H1 (cell line): ENCODE measurements at regions not wholly inside any gene's neighbourhood (a gene's known extent, or its start where the extent isn't known, plus 50 kb on each side); places are given as distances from the start of the nearest gene placed in this dataset.

ENCODE experiments used
- CTCF ChIA-PET: fragments of 300-600 bp; sonication (Branson Sonifier 250); formaldehyde crosslinking; loops from one replicate; lab custom pipeline; 2021; ENCODE audit not compliant: partially characterized antibody; lab: Charles Lee
- POLR2A ChIA-PET: fragments of 300-600 bp; sonication (Branson Sonifier 250); formaldehyde crosslinking; loops from one replicate; lab custom pipeline; 2021; ENCODE audit warnings: inconsistent platforms; ENCODE audit not compliant: partially characterized antibody; lab: Charles Lee
- DNase-seq, 2 experiments: peaks; one replicate each; pipeline versions ENCODE4 v3.0.0 to v3.0.0-alpha.2; 2010 to 2022; ENCODE audit warnings: low spot score in 2 of 2, low read depth in 1 of 2, mixed read lengths in 1 of 2
- FAIRE-seq: peaks from 2 replicates; lab custom pipeline; 2011; peaks lifted over from hg19 to GRCh38; lab: Jason Lieb, UNC
- H2AFZ ChIP-seq: 2 replicates; pipeline ENCODE4 v1.8.1; 2012; ENCODE audit warnings: low read length, inconsistent platforms
- H2AK5ac ChIP-seq: 2 replicates; pipeline ENCODE4 v1.6.1; 2013; ENCODE audit warnings: low read depth, low read length
- H2BK120ac ChIP-seq: replicated peaks from 2 replicates; pipeline ENCODE3; 2013; ENCODE audit warnings: low read depth, low read length, inconsistent platforms
- H2BK12ac ChIP-seq: 2 replicates; pipeline ENCODE4 v1.6.1; 2013; ENCODE audit warnings: low read depth, low read length
- H2BK15ac ChIP-seq: 2 replicates; pipeline ENCODE4 v1.6.1; 2013; ENCODE audit warnings: low read length
- H2BK20ac ChIP-seq: 2 replicates; pipeline ENCODE4 v1.6.1; 2013; ENCODE audit warnings: low read length
- H2BK5ac ChIP-seq: 2 replicates; pipeline ENCODE4 v1.6.1; 2013; ENCODE audit warnings: low read depth, low read length
- H3K14ac ChIP-seq: 2 replicates; pipeline ENCODE4 v1.6.1; 2013; ENCODE audit warnings: inconsistent platforms; ENCODE audit not compliant: insufficient read length
- H3K18ac ChIP-seq: 2 replicates; pipeline ENCODE4 v1.6.1; 2013; ENCODE audit warnings: low read length; ENCODE audit errors: extremely low read depth
- H3K23ac ChIP-seq: 2 replicates; pipeline ENCODE4 v1.6.1; 2013; ENCODE audit warnings: inconsistent platforms; ENCODE audit not compliant: insufficient read length
- H3K23me2 ChIP-seq: 2 replicates; pipeline ENCODE4 v1.6.1; 2013; ENCODE audit warnings: low read depth, low read length
- H3K27ac ChIP-seq: 2 replicates; pipeline ENCODE4 v1.6.1; 2011; ENCODE audit warnings: low read depth, low read length, inconsistent platforms
- H3K27me3 ChIP-seq, 4 experiments: replicated peaks in 1 of 4; 1 replicate in 1 of 4; 2 replicates in 3 of 4; pipeline versions ENCODE4 v1.6.1 to v1.8.1; 2011 to 2013; ENCODE audit warnings: low read length in 3 of 4, mild to moderate bottlenecking in 3 of 4, inconsistent platforms in 2 of 4, mixed read lengths in 2 of 4, moderate library complexity in 1 of 4; ENCODE audit not compliant: control insufficient read depth in 3 of 4, insufficient read depth in 3 of 4; ENCODE audit errors: extremely low read depth in 1 of 4
- H3K36me3 ChIP-seq, 4 experiments: 2 replicates each; pipeline versions ENCODE4 v1.6.1 to v1.8.1; 2011 to 2013; ENCODE audit warnings: mild to moderate bottlenecking in 4 of 4, low read length in 3 of 4, moderate library complexity in 2 of 4, control low read depth in 1 of 4, inconsistent platforms in 1 of 4; ENCODE audit not compliant: insufficient read depth in 4 of 4, control insufficient read depth in 2 of 4
- H3K4ac ChIP-seq: replicated peaks from 2 replicates; pipeline ENCODE3; 2013; ENCODE audit warnings: low read length, low read depth, mixed read lengths, inconsistent platforms; ENCODE audit not compliant: insufficient read length
- H3K4me1 ChIP-seq, 4 experiments: replicated peaks in 1 of 4; 1 replicate in 1 of 4; 2 replicates in 3 of 4; pipeline versions ENCODE4 v1.6.1 to v1.8.1; 2011 to 2013; ENCODE audit warnings: low read length in 3 of 4, inconsistent platforms in 2 of 4, mixed read lengths in 1 of 4; ENCODE audit not compliant: insufficient read depth in 4 of 4, control insufficient read depth in 3 of 4
- H3K4me2 ChIP-seq, 2 experiments: 2 replicates each; pipeline versions ENCODE4 v1.6.1 to v1.8.1; 2011 to 2013; ENCODE audit warnings: low read depth in 2 of 2, low read length in 2 of 2, control low read depth in 1 of 2, inconsistent platforms in 1 of 2, mild to moderate bottlenecking in 1 of 2; ENCODE audit not compliant: insufficient read depth in 1 of 2
- H3K4me3 ChIP-seq, 4 experiments: fragments of 200-600, 300-600 bp in 1 of 4; sonication (generic), shearing (Covaris generic), sonication (Bioruptor Twin) in 1 of 4; 2 replicates each; pipeline versions ENCODE4 v1.5.1 to v1.8.1; 2011 to 2016; ENCODE audit warnings: low read length in 4 of 4, low read depth in 3 of 4, control low read depth in 2 of 4, inconsistent platforms in 2 of 4, mild to moderate bottlenecking in 2 of 4, mixed read lengths in 1 of 4, moderate library complexity in 1 of 4; ENCODE audit not compliant: insufficient read depth in 2 of 4; ENCODE audit errors: extremely low read depth in 1 of 4
- H3K56ac ChIP-seq: replicated peaks from 2 replicates; pipeline ENCODE3; 2013; ENCODE audit warnings: low read depth, mild to moderate bottlenecking, mixed read lengths, low read length, inconsistent platforms; ENCODE audit not compliant: insufficient read length
- H3K79me1 ChIP-seq: 2 replicates; pipeline ENCODE4 v1.6.1; 2013; ENCODE audit warnings: low read depth, low read length, control low read depth
- H3K79me2 ChIP-seq, 2 experiments: 2 replicates each; pipeline versions ENCODE4 v1.6.1 to v1.8.1; 2012 to 2013; ENCODE audit warnings: low read length in 2 of 2, mild to moderate bottlenecking in 2 of 2, inconsistent platforms in 1 of 2; ENCODE audit not compliant: insufficient read depth in 2 of 2, control insufficient read depth in 1 of 2
- H3K9ac ChIP-seq, 4 experiments: replicated peaks in 1 of 4; 1 replicate in 1 of 4; 2 replicates in 3 of 4; pipeline versions ENCODE4 v1.6.1 to v1.8.1; 2011 to 2013; ENCODE audit warnings: low read depth in 3 of 4, low read length in 3 of 4, control low read depth in 2 of 4, mild to moderate bottlenecking in 2 of 4, moderate library complexity in 2 of 4, inconsistent platforms in 1 of 4; ENCODE audit errors: extremely low read depth in 1 of 4
- H3K9me3 ChIP-seq, 2 experiments: 2 replicates each; pipeline versions ENCODE4 v1.6.1 to v1.8.1; 2012 to 2013; ENCODE audit warnings: mild to moderate bottlenecking in 2 of 2, moderate library complexity in 2 of 2, control low read depth in 1 of 2, inconsistent platforms in 1 of 2, low read depth in 1 of 2, low read length in 1 of 2, mixed read lengths in 1 of 2; ENCODE audit not compliant: insufficient read depth in 2 of 2
- H4K20me1 ChIP-seq, 2 experiments: replicated peaks in 1 of 2; 2 replicates each; pipeline versions ENCODE3 to v1.8.1; 2011 to 2013; ENCODE audit warnings: inconsistent platforms in 2 of 2, low read length in 2 of 2, mild to moderate bottlenecking in 1 of 2; ENCODE audit not compliant: insufficient read depth in 2 of 2, control insufficient read depth in 1 of 2
- H4K5ac ChIP-seq: 2 replicates; pipeline ENCODE4 v1.6.1; 2013; ENCODE audit warnings: low read length, low read depth, mixed read lengths, inconsistent platforms; ENCODE audit not compliant: insufficient read length
- H4K8ac ChIP-seq: 2 replicates; pipeline ENCODE4 v1.8.0; 2013; ENCODE audit warnings: mild to moderate bottlenecking, moderate library complexity, low read length, inconsistent platforms; ENCODE audit not compliant: insufficient read depth; ENCODE audit errors: extremely low read depth
- H4K91ac ChIP-seq: replicated peaks from 2 replicates; pipeline ENCODE3; 2013; ENCODE audit warnings: low read length, mixed read lengths, inconsistent platforms; ENCODE audit not compliant: insufficient read length
- BACH1 ChIP-seq: IDR thresholded peaks from 2 replicates; pipeline ENCODE4 v1.6.1; 2012; ENCODE audit warnings: low read length, improper control_type of control experiment
- CHD1 ChIP-seq: IDR thresholded peaks from 2 replicates; pipeline ENCODE4 v1.6.1; 2012; ENCODE audit warnings: low read depth, low read length, improper control_type of control experiment
- CHD2 ChIP-seq: IDR thresholded peaks from 2 replicates; pipeline ENCODE4 v1.6.1; 2012; ENCODE audit warnings: low read length, improper control_type of control experiment
- CTBP2 ChIP-seq: IDR thresholded peaks from 2 replicates; pipeline ENCODE4 v1.7.0; 2011; ENCODE audit warnings: borderline replicate concordance, mild to moderate bottlenecking, moderate library complexity, mixed read lengths, low read length; ENCODE audit not compliant: insufficient read depth, insufficient read length
- CTCF ChIP-seq, 3 experiments: IDR thresholded peaks; 1 replicate in 2 of 3; 2 replicates in 1 of 3; pipeline versions ENCODE4 v1.5.1 to v1.6.1; 2011; ENCODE audit warnings: low read length in 3 of 3, mild to moderate bottlenecking in 3 of 3, inconsistent platforms in 2 of 3, low read depth in 1 of 3, moderate library complexity in 1 of 3; ENCODE audit not compliant: insufficient read depth in 1 of 3; ENCODE audit errors: control extremely low read depth in 1 of 3
- JUN ChIP-seq: IDR thresholded peaks from 2 replicates; pipeline ENCODE4 v1.6.1; 2011; ENCODE audit warnings: low read depth, mild to moderate bottlenecking, improper control_type of control experiment, low read length
- NANOG ChIP-seq: IDR thresholded peaks from 2 replicates; pipeline ENCODE4 v1.6.1; 2011; ENCODE audit warnings: low read length, low read depth, mild to moderate bottlenecking, inconsistent platforms; ENCODE audit not compliant: insufficient read depth, poor library complexity, severe bottlenecking
- RXRA ChIP-seq: IDR thresholded peaks from 2 replicates; pipeline ENCODE4 v1.6.1; 2011; ENCODE audit warnings: low read depth, mild to moderate bottlenecking, low read length, moderate library complexity; ENCODE audit not compliant: insufficient read depth
- SIRT6 ChIP-seq: IDR thresholded peaks from one replicate; pipeline ENCODE4 v1.7.1; 2012; ENCODE audit warnings: low read length, inconsistent platforms
- SP2 ChIP-seq: IDR thresholded peaks from 2 replicates; pipeline ENCODE4 v1.6.1; 2012; ENCODE audit warnings: mild to moderate bottlenecking, low read length, inconsistent platforms
- SRF ChIP-seq: IDR thresholded peaks from 2 replicates; pipeline ENCODE4 v1.6.1; 2011; ENCODE audit warnings: mild to moderate bottlenecking, low read depth, low read length, moderate library complexity
- SUZ12 ChIP-seq: fragments of 200-600 bp; sonication (generic); IDR thresholded peaks from 2 replicates; pipeline ENCODE4 v1.6.1; 2012; ENCODE audit warnings: mild to moderate bottlenecking, inconsistent platforms, low read length, moderate library complexity, mixed read lengths
- WGBS, 2 experiments: shearing (Covaris generic) in 1 of 2; methylation state at CpG; one replicate each; pipeline versions ENCODE4 v1.1.6 to v1.1.7; 2013 to 2015; ENCODE audit warnings: low lambda C conversion rate in 2 of 2, mixed read lengths in 2 of 2, inconsistent platforms in 1 of 2, low coverage in 1 of 2, missing lambda C conversion rate in 1 of 2; ENCODE audit not compliant: insufficient replicate concordance in 2 of 2, insufficient coverage in 1 of 2, insufficient read length in 1 of 2; ENCODE audit errors: extremely low coverage in 1 of 2, missing lambda C conversion rate in 1 of 2; 5-methylcytosine and 5-hydroxymethylcytosine counted together

- peaks cover 0 to 7% (median 2%) of the 10 kb centered on the region in 4 experiments; a peak in 3 of 7 replicates for H3K4me1 ChIP-seq
- H2AFZ ChIP-seq = no peak overlapping the region
- H3K79me2 ChIP-seq = no peaks in the 10 kb centered on the region
- no peaks in the 10 kb centered on the region for H3K79me1 ChIP-seq
- no peak overlapping the region for H3K56ac ChIP-seq
- no peaks in the 10 kb centered on the region for H3K36me3 ChIP-seq
- POLR2A ChIA-PET = no interaction called here
- no peak overlapping the region for H3K9ac ChIP-seq
- no peak overlapping the region for H4K5ac ChIP-seq
- H2BK5ac ChIP-seq = no peak overlapping the region
- H3K4me2 ChIP-seq = no peak overlapping the region
- no peak overlapping the region for H3K18ac ChIP-seq
- peaks cover 9% of the 10 kb centered on the region; the same call in 1 of the 2 replicates for H3K23me2 ChIP-seq
- H3K14ac ChIP-seq = no peak overlapping the region
- 89% methylated on average over 6 of the region's 6 CpGs; no CpG with 5 or more reads in 1 of the 2 experiments for whole genome bisulfite sequencing, 2 experiments
- no peak overlapping the region for H3K4me3 ChIP-seq
- no peak overlapping the region for H4K8ac ChIP-seq
- H2BK120ac ChIP-seq = no peak overlapping the region
- no peak overlapping the region for H3K4ac ChIP-seq
- DNase-seq (no peak), FAIRE-seq (no peak)
- no peak overlapping the region for H2BK12ac ChIP-seq
- no peak overlapping the region for H4K91ac ChIP-seq
- no peaks in the 10 kb centered on the region for H3K9me3 ChIP-seq
- H2BK20ac ChIP-seq = no peak overlapping the region
- H3K27me3 ChIP-seq = peaks cover 5 to 26% (median 20%) of the 10 kb centered on the region in 4 experiments; a peak in 6 of 7 replicates
- no peaks in the 10 kb centered on the region for H4K20me1 ChIP-seq
- no peak overlapping the region for H3K27ac ChIP-seq
- H2AK5ac ChIP-seq = no peak overlapping the region
- no peak overlapping the region for H3K23ac ChIP-seq
- CTCF ChIA-PET = interaction anchor here (0.9 to 1.0 kb wide), 3 partner anchors 9 to 158 kb away, joined by 3 to 4 read pairs (median 3); no protein-coding TSS in a partner anchor
- H2BK15ac ChIP-seq = no peak overlapping the region
- no peak for TF ChIP-seq SUZ12
- no peak for TF ChIP-seq CHD2
- no peak for TF ChIP-seq RXRA
- TF ChIP-seq CTCF (IDR thresholded peaks at IDR 0.05; ENCODE audit: control extremely low read depth in 1 of 3, insufficient read depth in 1 of 3, low read depth in 1 of 3, low read length in 3 of 3) = no peak
- TF ChIP-seq SIRT6 = no peak
- TF ChIP-seq SP2 = no peak
- no peak for TF ChIP-seq BACH1
- TF ChIP-seq NANOG = no peak
- TF ChIP-seq JUN = no peak
- no peak for TF ChIP-seq CHD1
- TF ChIP-seq SRF = no peak
- no peak for TF ChIP-seq CTBP2
Observed at GRCh38 chr13:108500711-108501110, 128.7 kb upstream of the MYO16 start.
